SIG-M5 (cell line): ENCODE measurements at regions not wholly inside any gene's neighbourhood (a gene's known extent, or its start where the extent isn't known, plus 50 kb on each side); places are given as distances from the start of the nearest gene placed in this dataset.
"Not testable (repeated sequence)": the region's sequence is repeated elsewhere in the genome, so short reads cannot be mapped to it uniquely, and the experiment has no call there.

Source experiments
- DNase-seq: peaks from one replicate; lab custom pipeline; 2025; lab: John Stamatoyannopoulos, UW

DNA sequence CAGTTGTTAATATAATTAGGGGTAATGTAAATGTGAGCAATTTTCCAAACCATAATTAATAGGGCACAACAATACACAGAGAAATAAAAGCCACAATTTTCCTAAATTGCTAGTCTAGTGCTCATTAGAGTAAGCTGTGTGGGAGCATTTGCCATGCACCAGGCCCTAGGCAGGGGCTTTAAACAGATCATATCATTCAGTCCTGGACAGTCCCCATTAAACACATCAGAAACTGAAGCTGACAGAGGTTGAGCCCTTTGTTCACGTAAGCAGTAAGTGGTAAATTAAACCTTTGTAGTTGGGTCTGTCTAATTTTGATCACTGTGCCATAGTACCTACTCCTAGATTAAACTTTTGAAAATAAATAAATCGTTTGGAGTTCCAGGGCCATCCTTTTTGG is 931.1 kb downstream of the C6orf118 start:
- no peak for DNase-seq

- DNase-seq, result no peak
These were observed 932.0 kb downstream of the C6orf118 start for GRCh38 chr6:164377348-164377918.

GRCh38 chr6:164370773-164371172 is 938.6 kb downstream of the C6orf118 start:
- no peak for DNase-seq

- no peak for DNase-seq
These were observed 944.9 kb downstream of the QKI start for GRCh38 chr6:164359441-164359840.

DNA sequence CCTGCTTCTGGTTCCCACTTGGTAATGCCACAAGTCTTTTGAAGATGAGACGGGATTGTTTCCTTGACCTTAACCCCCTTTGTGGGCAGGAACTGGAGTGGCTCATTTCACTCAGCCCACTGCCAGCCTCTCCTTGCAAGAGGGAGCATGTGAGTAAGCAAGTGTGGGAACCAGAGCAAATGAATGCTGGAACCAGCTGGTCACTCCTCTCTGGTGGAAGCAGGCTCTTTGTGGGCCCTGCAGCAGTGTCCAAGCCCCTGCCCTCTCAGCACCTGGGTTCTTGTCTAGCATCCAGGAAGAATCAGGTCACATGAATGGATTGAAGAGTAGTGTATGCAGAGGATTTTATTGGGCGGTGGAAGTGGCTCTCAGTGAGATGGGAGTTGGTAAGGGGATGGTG is 944.5 kb downstream of the QKI start:
- no peak for DNase-seq

DNA sequence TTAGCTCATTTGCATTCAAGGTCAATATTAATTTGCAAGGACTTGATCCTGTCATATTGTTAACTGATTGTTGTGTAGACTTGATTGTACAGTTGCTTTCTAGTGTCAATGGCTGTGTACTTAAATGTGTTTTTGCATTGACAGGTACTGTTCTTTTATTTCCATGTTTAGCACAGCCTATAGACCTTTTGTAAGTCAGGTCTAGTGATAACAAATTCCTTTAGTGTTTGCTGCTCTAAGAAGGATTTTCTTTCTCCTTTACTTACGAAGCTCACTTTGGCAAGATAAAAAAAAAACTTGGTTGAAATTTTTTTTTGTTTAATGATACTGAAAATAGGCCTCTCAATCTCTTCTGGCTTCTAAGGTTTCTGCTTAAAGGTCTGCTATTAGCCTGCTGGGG is 942.3 kb downstream of the QKI start:
- DNase-seq, result no peak

- DNase-seq, result no peak
These were observed 932.9 kb downstream of the QKI start for GRCh38 chr6:164347455-164347854.

DNA sequence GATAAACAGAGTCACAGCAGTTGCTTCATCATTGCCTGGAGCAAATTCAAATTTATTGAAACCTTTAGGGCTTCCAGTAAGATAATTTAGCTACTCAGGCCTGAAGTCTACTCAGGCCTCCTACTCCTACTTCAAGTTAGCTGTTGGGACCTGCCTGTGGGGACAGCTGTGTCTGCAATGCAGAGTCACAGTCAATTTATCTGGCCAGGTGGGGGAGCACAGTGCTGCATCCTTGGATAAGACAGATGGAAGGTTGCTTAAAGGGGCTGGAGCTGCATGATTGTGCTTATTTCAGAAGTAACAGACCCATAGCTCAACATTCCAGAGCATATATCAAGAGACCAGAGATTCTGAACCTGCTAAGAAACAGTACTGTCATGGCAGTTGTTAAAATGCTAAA is 932.1 kb downstream of the QKI start:
- no peak for DNase-seq

DNA sequence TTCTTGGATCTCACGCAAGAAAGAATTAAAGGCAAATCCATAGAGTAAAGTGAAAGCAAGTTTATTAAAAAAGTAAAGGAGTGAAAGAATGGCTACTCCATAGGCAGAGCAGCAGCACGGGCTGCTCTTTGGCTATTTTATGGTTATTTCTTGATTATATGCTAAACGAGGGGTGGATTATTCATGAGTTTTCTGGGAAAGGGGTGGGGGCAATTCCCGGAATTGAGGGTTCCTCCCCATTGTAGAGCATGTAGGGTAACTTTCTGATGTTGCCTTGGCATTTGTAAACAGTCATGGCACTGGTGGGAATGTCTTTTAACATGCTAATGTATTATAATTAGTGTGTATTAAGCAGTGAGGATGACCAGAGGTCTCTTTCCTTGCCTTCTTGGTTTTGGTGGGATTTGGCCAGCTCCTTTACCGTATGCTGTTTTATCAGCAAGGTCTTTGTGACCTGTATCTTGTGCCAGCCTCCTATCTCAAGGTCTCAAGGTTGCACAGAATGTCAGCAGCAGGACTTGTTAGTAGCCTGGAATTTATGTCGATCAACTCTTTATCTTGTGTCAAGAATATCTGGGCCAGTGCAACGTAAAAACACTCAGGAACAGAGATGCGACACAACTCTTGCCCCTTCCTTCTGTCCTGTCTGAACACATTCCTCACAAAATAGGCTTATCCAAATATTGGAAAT is 931.4 kb downstream of the QKI start:
- DNase-seq, result no peak

DNA sequence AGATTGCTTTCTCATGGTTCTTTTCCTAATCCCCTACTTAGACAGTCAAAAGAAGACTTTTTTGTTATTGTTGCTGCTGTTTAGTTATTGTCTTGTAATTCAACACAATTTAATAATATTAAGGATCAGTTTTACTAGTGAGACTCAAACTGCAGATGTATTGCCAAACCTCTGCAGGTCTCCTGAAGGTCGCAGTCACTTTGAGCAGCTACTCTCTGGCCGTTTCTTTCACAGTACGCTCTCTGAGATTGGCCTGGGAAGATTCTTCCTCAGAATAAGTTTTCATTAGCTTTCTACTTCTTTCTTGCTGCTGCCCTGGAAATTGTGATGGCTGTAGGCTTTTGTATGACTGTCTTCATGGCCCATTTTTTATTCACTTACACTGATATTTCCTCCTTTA is 930.8 kb downstream of the QKI start:
- no peak for DNase-seq

DNA sequence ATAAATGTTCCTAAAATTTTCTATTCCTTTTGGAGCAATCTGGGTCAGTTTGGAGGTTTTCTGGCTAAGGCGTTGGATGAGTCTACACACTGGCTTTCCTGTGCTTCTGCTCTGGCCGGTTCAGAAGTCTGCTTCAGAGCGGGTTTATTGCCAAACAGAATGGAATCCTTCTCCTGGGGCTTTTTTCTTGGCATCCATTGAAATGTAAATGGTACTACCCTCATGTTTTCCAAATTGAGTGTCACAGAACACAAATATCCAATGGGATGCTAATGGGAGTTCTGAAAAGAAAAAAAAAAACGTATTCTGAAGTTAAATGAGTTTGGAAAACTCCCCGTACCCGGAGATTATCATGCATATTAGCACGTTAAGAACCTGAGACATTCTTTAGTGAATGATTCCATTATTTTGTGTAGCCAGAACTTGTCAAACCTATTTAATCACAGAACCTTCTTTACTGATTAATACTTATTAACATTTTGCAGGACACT is 930.3 kb downstream of the QKI start:
- no peak for DNase-seq

GRCh38 chr6:164339442-164339841 is 924.9 kb downstream of the QKI start:
- not testable (repeated sequence) for DNase-seq

DNA sequence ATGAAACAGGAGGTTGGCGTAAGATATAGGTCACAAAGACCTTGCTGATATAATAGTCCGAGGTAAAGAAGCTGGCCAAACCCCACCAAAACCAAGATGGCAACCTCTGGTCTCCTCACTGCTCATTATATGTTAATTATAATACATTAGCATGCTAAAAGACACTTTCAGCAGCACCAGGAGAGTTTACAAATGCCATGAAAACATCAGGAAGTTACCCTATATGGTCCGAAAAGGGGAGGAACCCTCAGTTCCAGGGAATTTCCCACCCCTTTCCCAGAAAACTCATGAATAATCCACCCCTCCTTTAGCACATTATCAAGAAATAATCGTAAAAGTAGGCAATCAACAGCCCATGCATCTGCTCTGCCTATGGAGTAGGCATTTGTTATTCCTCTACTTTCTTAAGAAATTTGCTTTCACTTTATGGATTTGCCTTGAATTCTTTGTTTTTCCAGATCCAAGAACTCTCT is 923.4 kb downstream of the QKI start:
- DNase-seq, result no peak

DNA sequence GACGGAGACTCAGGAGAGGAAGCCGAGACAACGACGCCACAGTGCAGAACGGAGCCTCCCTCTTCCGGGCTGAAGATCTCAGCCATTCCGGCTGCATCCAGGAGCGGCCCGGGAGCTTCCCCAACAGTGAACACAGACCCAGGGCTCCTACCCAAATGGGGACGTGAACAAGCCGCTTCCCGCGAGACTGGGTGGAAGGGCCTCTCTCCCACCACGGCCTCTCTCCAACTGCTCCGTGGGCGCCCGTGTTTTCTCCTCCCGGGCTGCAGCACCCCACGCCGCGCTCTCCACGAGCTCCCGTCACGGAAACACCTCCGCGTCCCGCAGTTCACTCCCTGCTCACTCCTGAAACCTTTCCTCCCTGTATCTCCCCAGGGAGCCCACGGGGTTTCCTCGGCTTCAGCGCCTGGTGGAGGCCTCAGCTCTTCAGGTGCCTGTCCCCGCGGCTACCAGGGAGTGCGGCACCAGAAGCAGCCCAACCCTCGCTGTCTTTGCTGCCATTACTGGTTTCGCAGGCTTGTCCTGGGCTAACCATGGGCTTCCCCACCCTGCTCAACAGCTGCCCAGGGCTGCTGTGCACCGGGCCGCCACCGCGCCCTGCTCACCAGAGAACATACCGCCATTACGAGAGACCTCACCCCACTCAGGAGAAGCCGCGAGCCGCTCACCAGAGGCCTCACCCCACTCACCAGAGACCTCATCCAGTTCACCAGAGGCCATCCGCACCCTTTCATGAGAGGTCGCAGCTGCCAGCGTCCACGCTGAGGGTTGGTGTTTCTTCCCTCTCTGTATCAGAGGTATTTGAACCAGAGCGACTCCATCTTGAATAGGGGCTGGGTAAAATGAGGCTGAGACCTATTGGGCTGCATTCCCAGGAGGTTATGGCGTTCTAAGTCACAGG is 922.8 kb downstream of the QKI start:
- DNase-seq, result no peak

DNA sequence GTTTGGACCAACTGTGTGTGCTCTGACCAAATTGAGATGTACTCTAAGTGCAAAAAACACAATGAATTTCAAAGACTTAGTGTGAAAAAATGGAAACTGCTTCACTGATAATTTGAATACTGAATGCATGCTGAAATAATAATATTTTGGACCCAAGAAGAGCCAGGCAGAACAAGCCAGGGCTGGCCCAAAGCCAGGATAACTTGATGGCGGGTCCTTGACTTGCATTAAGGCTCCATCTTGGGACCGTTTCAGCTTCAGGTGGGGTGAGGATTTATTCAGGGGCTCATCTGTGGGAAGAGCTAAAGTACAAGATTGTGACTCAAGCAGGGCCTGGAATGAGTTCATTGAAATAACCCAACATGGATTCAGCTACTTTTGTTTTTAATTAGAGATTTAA is 921.9 kb downstream of the QKI start:
- no peak for DNase-seq

- no peak for DNase-seq
These were observed 916.5 kb downstream of the QKI start for GRCh38 chr6:164331026-164331425.

DNA sequence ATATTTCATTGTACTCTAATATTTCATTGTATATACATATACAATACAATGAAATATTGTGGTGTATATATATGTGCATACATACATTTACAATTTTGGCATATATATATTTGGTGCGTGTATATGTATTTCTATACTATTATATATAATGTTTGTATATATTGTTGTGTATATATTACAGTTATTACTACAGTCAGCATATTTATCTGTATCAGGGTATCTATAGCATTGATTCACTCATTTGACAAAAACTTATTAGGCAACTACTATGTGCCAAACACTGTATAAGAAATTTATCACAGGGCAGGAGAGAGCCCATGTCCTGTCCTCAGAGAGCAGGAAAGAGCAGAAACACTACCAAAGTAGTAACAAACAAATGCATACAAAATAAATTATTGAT is 910.6 kb downstream of the QKI start:
- DNase-seq, result no peak

GRCh38 chr6:164322533-164322932 is 908.0 kb downstream of the QKI start:
- no peak for DNase-seq

DNA sequence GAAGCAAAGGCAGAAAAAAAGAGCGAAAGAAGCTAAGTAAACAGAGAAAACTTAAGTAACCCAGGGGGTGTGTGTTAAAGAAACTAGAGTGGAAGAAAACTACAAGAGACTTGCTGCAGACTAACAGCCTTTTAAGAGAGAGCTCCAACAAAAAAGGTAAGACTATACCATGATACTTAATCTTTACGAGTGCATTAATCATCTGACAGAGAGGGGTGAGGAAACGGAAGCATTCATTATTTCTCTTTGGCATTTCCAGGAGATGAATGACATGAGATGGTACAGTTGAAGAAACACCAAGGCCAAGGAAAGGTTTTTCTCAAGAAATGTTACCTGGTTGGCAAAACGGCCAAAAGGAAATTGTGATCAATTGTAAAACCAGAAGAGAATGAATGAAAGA is 906.8 kb downstream of the QKI start:
- DNase-seq, result no peak

DNA sequence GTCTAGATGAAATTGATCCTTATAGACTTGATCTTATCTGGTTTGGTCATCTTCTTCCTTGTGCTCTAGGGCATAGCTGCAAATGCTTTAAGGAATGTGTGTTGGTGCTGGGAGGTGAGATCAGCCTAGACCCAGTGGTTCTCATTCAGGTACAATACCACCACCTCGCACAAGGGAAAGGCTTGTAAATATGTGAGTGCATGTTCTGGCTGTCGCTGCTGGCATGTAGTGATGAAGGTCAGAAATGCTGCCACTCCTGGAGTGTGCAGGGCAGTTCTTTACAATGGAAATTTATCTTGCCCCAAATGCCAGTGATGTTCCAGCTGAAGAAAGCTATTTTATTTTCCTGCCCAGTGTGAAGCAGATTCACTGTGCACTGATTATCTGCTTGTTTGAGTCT is 900.9 kb downstream of the QKI start:
- DNase-seq, result no peak

GRCh38 chr6:164308339-164308738 is 893.8 kb downstream of the QKI start:
- no peak for DNase-seq

- no peak for DNase-seq
These were observed 888.8 kb downstream of the QKI start for GRCh38 chr6:164303102-164303964.
